GM21528 (cell line): ENCODE measurements at regions not wholly inside any gene's neighbourhood (a gene's known extent, or its start where the extent isn't known, plus 50 kb on each side); places are given as distances from the start of the nearest gene placed in this dataset.

ENCODE experiments used
- ATAC-seq: cut with Tn5 transposase; IDR thresholded peaks from one replicate; pipeline ENCODE4 v1.9.1; 2021; ENCODE audit warnings: mild to moderate bottlenecking, moderate library complexity; ENCODE audit not compliant: unreplicated experiment, low FRiP score

- ATAC-seq, result no peak
Measured at GRCh38 chr1:88163187-88163586, 520.9 kb upstream of the PKN2 start.

GRCh38 chr1:88168126-88168525 is 515.9 kb upstream of the PKN2 start:
- no peak for ATAC-seq

GRCh38 chr1:88169139-88169538 is 514.9 kb upstream of the PKN2 start:
- ATAC-seq, result no peak

GRCh38 chr1:88169939-88170338 is 514.1 kb upstream of the PKN2 start:
- ATAC-seq, result no peak

- no peak for ATAC-seq
Measured at GRCh38 chr1:88175120-88175630, 508.9 kb upstream of the PKN2 start.

DNA sequence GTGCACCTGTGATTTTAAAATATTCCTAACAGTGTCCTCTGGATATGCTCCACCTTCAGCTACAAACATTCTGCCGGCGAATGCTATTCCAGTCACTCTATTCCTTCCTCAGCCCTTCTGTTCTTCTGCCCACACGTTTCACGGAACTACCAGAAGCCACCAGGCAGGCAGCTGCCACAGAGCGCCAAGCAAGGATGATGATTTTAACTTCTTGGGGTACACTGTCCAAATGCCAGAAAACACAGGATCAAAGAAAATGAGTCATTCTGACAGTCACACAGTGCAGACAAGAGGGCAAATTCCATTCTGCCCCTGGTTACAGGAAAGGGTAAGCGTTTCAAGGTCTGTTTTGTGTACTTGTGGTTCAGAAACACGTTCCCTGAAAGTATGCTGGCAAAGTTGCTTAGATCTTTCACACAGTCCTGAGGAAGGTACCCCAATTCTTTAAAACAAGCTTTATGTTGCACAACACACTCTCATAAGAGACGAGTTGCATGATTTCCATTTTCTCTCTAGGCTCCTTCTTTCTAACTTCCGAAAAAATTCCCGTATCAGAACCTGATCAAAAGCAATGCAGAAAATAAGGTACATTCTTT is 508.3 kb upstream of the PKN2 start:
- ATAC-seq, result no peak

- ATAC-seq, result no peak
Measured at GRCh38 chr1:88179943-88180342, 504.1 kb upstream of the PKN2 start.

DNA sequence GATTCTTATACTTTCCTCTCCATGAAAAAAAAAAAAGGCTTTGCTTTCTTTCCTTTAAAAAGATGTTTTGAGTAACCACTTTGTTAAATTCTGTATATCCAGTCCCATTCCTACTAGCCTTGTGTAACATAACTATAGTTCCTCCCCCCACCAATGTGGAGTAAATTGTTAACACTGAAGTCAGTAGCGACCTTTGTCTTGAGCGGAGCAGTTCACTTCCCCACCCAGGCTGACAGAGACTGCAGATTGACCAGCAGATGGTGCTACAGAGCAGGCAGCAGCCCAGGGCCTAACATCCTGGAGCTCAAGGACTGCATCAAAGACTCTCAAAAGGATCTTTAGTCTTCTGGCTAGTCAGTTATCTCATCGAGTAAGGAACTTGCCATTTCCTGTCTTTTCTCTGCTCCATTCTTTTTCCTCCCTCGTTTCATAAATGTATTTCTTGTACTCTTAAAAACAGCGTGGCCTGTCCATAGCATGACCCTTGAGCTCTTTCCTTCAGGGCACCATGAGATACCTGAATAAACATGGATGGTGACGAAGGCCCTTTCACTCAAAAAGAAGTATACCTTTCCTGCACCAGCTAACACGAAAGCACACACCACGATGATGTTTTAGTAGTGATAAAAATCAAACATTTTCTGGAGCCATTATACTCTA is 503.5 kb upstream of the PKN2 start:
- ATAC-seq, result peak; percentile 98

GRCh38 chr1:88186911-88187310 is 497.2 kb upstream of the PKN2 start:
- ATAC-seq, result no peak

DNA sequence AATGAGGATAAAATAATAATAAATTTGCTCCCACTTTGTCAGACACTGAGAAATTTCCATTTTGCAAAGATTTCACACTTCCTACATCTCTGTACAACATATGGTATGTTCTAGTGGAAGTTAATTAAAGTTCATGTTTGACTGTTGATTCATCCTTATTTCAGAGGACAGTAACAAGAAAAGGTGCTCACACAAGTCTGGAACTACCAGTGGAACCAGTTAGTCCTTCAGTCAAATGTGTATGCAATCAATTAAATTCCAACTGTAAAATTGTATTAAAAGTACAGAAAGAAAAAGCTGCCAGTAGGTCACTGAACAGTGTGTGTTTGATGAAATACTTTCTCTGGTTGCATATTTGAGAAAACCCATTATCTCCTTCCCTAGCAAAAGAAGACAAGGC is 496.0 kb upstream of the PKN2 start:
- ATAC-seq, result no peak

DNA sequence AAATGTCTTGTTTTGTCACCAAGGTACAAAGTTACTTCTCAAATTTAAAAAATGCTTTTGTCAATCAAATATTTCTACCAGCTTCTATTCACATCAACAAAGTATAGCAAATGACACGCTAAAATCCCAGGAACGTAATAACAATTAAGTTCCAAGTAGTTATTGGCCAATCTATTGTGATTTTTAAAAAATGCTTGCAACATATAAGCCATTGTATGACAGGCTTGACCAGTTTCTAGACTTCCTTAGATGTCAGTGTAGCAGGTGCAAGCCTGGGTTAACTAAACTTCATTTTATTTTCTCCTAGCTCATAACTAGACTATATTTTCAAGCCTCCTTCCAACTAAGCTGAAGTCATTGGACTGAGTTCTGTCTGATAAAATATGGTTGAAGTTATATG is 494.5 kb upstream of the PKN2 start:
- no peak for ATAC-seq

- ATAC-seq, result peak; percentile 97
Measured at GRCh38 chr1:88191917-88192316, 492.2 kb upstream of the PKN2 start.

GRCh38 chr1:88194542-88194941 is 489.5 kb upstream of the PKN2 start:
- ATAC-seq, result no peak

- no peak for ATAC-seq
Measured at GRCh38 chr1:88200545-88200944, 483.5 kb upstream of the PKN2 start.

- no peak for ATAC-seq
Measured at GRCh38 chr1:88204111-88204510, 480.0 kb upstream of the PKN2 start.

DNA sequence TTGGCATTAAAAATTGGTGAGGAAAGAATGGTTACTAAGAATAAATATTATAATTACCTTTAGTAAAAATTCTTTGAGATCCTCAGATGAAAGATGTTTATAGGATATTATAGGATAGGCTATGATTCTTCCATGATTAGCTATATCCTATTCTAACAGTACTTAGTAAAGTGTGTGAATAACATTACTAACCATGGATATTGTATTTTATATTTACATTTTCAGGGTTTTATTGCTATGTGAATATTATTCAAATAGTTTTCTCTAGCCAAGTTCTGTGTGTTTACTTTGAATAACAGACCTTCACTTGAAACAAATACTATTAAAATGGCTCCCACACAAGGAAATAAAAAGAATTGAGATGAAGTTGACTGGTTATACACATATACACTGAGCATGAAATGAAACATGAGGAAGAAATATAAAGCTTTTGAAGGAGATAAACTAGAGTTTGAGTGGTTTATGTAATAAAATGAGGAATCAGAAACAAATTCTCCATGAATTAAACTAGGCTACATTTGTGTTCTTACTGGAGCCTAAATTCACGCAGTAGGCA is 479.4 kb upstream of the PKN2 start:
- no peak for ATAC-seq

DNA sequence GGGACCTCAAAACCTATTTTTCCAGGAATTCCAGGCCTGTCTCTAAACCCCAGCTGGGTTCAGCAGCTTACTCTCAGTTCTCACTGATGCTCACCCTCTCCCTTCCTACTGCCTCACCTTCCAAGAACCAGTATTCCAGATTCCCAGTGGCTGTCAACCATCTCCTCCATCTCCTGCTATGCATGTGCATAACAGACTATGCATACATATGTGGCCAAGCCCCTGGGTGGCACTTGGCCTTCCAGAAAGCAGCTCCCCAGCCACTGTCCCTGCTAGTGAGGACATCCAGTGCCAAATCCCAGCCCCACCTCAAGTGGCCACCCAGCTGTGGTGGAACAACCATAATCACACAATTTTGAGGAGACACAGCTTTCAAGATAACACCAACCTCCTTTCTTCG is 475.7 kb upstream of the PKN2 start:
- ATAC-seq, result no peak

- ATAC-seq, result peak; percentile 79
Measured at GRCh38 chr1:88210103-88210787, 473.8 kb upstream of the PKN2 start.

- no peak for ATAC-seq
Measured at GRCh38 chr1:88216441-88216840, 467.6 kb upstream of the PKN2 start.

DNA sequence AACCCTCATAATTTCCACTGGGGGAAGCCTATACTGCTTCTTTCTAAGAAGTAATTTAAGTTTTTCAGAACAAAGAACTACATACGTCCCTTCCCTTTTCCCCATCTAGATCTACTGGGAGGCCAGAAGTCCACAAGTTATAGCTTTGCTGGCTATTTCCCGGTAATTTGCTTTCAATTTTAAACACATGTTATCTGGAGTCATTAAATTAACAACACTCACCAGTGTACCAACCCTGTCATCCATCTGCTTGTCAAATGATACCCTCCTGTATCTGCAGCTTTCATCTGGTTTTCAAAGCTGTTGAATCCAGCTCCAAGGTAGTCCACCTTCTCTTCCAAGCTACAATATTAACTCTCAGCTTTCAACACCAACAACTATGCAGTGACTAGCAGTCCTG is 466.7 kb upstream of the PKN2 start:
- ATAC-seq, result no peak

- no peak for ATAC-seq
Measured at GRCh38 chr1:88219521-88219920, 464.6 kb upstream of the PKN2 start.

GRCh38 chr1:88221411-88221810 is 462.7 kb upstream of the PKN2 start:
- ATAC-seq, result no peak
